NCI-H82 treated with DMSO at 0.1 percent for 48 hours (cell line): ENCODE measurements at regions not wholly inside any gene's neighbourhood (a gene's known extent, or its start where the extent isn't known, plus 50 kb on each side); places are given as distances from the start of the nearest gene placed in this dataset.
"Not testable (repeated sequence)": the region's sequence is repeated elsewhere in the genome, so short reads cannot be mapped to it uniquely, and the experiment has no call there.

ENCODE experiments used
- DNase-seq: peaks from one replicate; lab custom pipeline; 2025; ENCODE audit not compliant: unreplicated experiment; lab: John Stamatoyannopoulos, UW

GRCh38 chr6:4359108-4359730 lies 223.8 kb upstream of the ECI2 start:
- no peak for DNase-seq

GRCh38 chr6:4358414-4359107 lies 223.2 kb upstream of the ECI2 start:
- DNase-seq, result no peak

GRCh38 chr6:4357660-4358152 lies 222.3 kb upstream of the ECI2 start:
- not testable (repeated sequence) for DNase-seq

- no peak for DNase-seq
These were observed 221.7 kb upstream of the ECI2 start for GRCh38 chr6:4356899-4357659.

GRCh38 chr6:4355241-4355640 lies 219.9 kb upstream of the ECI2 start:
- no peak for DNase-seq

GRCh38 chr6:4354181-4354580 lies 218.8 kb upstream of the ECI2 start:
- DNase-seq, result no peak

- no peak for DNase-seq
These were observed 217.4 kb upstream of the ECI2 start for GRCh38 chr6:4352731-4353130.

- no peak for DNase-seq
These were observed 216.9 kb upstream of the ECI2 start for GRCh38 chr6:4352322-4352669.

GRCh38 chr6:4351520-4352321 lies 216.3 kb upstream of the ECI2 start:
- no peak for DNase-seq

GRCh38 chr6:4350567-4351519 lies 215.5 kb upstream of the ECI2 start:
- DNase-seq, result no peak

- no peak for DNase-seq
These were observed 214.6 kb upstream of the ECI2 start for GRCh38 chr6:4349931-4350330.

- DNase-seq, result no peak
These were observed 213.9 kb upstream of the ECI2 start for GRCh38 chr6:4349323-4349722.

- no peak for DNase-seq
These were observed 213.2 kb upstream of the ECI2 start for GRCh38 chr6:4348462-4349112.

GRCh38 chr6:4347877-4348276 lies 212.5 kb upstream of the ECI2 start:
- no peak for DNase-seq

- no peak for DNase-seq
These were observed 211.4 kb upstream of the ECI2 start for GRCh38 chr6:4346659-4347333.

- no peak for DNase-seq
These were observed 210.2 kb upstream of the ECI2 start for GRCh38 chr6:4345543-4345942.

GRCh38 chr6:4344317-4344899 lies 209.0 kb upstream of the ECI2 start:
- no peak for DNase-seq

GRCh38 chr6:4342407-4343137 lies 207.2 kb upstream of the ECI2 start:
- no peak for DNase-seq
